ENCODE measurements at regions not wholly inside any gene's neighbourhood (a gene's known extent, or its start where the extent isn't known, plus 50 kb on each side); places are given as distances from the start of the nearest gene placed in this dataset.
"Not testable (repeated sequence)": the region's sequence is repeated elsewhere in the genome, so short reads cannot be mapped to it uniquely, and the experiment has no call there.

DNA sequence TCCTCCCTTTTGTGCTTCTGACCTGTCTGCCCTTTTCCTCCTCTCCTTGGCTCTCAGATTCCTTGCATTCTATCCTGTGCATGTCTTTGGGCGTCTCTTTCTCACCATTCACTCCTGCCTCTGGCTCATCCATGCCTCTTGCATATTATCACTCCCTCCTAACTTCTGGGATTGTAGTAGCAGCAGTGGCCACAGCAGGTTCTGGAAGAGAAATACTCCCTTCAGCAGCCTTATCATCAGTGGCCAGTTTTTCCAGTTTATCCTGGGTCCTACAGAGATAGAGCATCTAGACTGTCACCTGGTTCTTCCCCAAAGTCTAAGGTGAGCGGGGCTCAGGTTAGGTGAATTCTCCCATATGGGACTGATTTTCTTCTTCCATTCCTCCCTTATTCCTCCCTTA lies 354.0 kb upstream of the CCL2 start:
- DNase-seq (ENCODE audit: low spot score) = no peak
- intact Hi-C loops (cut with DNase I) = no loop called here

DNA sequence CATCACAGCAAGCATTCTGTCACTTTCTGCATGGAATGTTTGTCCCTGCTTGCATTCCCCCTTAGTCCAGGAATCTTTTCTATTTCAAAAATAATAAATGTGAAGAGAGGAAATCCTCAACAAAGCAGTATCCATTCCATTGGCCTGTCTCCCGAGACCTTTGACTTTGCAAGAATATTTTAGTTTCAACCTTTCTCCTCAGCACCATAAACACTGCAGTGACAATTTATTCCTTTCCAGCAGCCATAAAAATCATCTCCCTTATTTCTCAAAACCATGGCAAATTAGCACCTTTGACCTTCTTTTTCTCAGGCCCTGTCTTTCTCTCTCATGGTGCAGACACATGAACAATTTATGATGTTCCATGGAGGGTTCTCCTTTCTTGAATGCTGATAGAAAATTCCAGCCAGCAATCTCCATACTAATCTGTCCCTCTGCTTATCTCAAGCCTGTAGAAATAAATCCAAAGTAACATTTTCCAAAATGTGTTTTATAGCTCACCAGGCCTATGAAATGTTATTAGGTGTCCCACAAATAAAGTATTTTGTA lies 352.1 kb upstream of the CCL2 start:
- intact Hi-C loops (cut with DNase I) = no loop called here
- no peak for DNase-seq (ENCODE audit: low spot score)

DNA sequence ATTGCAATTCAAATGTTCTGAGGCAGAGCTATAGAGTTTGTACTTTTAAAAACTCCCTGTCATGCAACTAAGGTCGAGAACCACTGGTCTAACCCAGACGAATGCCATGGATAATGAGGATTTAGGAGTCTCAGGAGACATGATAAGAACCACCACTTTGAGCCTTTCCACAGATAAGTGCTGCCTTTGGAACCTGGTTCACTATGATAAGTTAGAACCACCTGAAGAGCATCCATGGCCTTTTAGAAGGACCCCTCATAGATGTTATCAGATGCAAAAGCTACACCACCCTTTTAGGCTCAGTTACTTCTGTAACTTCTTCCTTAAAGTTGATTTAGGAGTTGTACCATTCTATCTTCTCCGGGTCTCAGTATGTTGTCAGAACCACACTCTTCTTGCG lies 350.6 kb upstream of the CCL2 start:
- no peak for DNase-seq (ENCODE audit: low spot score)
- intact Hi-C loops (cut with DNase I) = no loop called here

DNA sequence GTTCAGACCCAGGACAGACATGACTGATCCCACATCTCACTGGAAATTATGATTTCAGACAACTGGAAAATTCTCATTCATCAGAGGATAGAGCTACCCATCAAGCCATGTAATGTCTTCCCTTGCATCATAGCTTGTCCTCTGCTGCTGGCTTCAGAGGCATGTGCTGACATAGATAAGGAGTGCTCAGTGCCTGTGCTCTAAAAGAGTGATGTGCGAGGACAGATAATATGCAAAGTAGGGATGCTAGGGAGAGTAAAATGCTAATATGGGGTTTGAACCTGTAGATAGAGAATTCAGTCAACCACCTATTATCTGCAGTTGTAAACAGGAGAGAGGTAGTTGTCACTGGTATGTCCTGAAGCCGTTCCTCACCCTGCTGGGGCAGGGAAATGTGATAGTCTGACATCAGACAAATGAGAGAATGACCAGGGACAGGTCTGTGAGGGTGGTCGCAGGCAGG lies 349.7 kb upstream of the CCL2 start:
- intact Hi-C loops (cut with DNase I) = no loop called here

DNA sequence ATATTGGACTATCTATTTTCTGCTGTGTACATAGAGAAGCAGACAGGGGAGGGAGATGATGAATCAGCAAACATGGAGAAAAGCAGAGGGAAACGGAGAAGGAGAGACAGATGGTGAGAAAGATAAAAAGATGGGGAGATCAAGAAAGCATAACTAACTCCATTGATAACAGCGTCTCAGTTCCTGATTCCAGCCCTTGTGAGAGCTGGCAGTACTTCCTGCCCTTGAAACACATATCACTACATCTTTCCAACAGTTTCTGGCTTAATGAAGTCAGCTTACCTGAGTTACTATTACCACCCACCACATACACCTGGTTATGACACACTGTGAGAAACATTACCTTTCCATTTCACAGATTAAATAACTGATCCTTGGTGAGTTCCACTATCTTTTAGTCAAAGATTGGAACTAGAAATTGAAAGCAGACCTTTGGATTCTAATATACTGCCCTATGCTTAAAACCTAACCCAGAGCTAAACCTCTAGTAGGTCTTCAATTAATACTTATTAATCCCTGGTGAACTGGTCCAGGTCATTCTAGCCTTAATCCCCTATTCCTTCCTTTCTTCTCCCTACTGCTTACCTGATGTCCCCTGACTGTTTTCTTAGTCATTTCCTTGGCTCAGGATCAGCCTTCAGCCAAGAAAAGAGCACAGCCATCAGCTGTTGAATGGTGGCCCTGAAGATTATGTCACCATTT lies 346.6 kb upstream of the CCL2 start:
- intact Hi-C loops (cut with DNase I) = no loop called here
- DNase-seq (ENCODE audit: low spot score) = no peak

More for the DNA sequence above, 349.7 kb upstream of the CCL2 start:
- DNase-seq (ENCODE audit: low spot score) = no peak

DNA sequence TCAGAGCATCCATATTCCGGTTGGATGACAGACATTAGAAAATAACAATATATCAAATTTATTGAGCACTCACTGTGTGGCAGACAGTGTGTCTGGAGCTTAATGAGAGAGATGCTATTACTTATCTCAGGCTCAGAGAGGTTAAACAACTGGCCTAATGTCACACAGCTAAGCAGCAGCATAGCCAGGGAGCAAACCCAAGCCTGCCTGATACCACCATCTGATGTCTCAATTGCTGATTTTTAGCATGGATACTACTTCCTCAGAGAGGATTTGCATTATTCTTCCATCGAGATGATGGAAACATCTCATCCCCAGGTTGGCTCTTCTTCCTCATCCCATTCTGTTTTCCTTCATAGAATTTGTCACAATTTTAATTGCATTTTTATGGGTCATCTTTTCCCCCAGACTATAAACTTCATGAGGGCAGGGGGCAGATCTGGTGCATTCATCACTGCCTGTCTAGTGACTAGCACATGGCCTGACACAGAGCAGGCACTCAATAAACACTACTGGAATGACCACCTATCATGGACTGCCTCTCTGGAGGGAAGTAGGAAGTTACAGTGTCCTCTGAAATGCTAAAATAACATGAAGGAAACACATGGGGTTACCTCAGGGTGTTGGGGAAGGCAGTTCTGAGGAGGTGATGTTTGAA lies 344.8 kb upstream of the CCL2 start:
- DNase-seq (ENCODE audit: low spot score) = no peak
- intact Hi-C loops (cut with DNase I) = no loop called here

DNA sequence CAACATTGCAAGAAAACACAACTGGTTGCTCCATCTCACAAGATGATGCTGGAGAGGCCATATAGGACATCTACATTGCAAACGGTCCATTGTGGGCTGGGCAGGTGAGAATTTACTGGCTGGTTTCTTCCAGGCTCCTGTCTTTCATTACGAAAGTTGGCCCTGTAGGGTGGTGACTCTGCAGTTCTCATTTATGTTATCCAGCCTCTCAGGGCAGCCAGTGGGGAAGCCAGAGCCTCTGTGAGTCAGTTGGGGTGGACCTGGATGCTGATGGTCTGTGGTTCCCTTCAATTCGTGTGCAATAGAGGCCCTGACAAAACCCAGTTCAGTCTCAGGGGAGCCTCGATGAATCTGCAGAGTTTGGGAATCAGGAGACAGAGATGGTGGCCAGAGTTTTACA lies 341.0 kb upstream of the CCL2 start:
- intact Hi-C loops (cut with DNase I) = no loop called here
- DNase-seq (ENCODE audit: low spot score) = no peak

DNA sequence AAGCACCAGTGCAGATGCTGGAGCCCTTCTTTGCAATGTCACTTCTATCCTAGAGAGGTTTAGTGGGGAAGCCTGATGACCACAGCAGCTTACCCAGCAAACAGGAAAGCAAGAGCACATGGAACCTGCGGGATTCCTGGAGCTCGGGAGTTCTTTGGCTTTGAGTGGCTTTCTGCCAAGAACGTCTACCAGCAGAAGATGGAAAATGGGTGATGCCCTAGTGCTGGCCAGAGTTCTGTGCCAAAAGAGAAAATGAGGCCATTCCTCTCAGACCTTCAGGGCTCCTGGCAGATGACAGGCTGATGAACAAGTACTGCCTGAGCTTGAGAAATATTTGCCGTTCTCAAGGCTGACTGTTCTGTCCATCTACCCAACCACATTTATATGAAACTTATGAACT lies 332.1 kb upstream of the CCL2 start:
- no peak for DNase-seq (ENCODE audit: low spot score)
- intact Hi-C loops (cut with DNase I) = no loop called here

DNA sequence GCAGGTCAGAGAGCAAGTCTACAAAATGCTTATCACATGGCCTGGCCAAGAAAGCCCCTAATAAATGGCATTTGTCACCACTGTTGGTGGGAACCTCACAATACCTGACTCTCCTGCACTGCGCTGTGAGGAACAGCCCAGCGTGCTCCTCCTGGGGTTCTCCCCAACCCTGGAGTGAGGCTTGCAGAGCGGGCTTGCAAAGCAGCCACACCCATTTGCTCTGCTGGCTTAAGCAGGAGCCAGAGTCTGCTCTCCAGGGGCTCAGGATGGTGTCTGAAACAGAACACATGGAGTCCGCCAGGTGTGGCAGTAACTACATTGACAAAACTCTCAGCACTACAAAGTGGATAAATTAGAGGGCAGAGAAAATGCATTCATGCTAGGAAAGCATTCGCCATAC lies 331.0 kb upstream of the CCL2 start:
- intact Hi-C loops (cut with DNase I) = no loop called here
- DNase-seq (ENCODE audit: low spot score) = no peak

DNA sequence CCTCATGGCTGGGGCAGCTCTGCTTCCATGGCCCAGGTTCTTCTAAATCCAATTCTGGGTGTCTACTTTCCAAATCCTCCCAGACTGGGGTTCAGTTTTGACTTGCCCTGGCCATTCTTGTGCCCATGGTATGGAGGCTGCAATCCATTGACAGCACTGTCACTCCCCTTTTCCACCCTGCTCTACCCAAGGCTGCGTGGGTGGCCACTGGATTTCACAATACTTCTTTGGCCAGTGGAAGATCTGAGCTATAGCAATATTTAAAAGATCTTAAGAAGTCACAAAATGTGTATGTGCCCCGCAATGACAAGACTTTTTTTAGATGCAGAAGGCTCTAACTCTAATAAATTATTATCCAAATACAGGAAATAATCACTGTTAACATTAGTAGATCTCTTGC lies 329.4 kb upstream of the CCL2 start:
- intact Hi-C loops (cut with DNase I) = loop anchor here (5.0 kb wide), 2 partner anchors 222 to 237 kb away; no protein-coding TSS in a partner anchor

DNA sequence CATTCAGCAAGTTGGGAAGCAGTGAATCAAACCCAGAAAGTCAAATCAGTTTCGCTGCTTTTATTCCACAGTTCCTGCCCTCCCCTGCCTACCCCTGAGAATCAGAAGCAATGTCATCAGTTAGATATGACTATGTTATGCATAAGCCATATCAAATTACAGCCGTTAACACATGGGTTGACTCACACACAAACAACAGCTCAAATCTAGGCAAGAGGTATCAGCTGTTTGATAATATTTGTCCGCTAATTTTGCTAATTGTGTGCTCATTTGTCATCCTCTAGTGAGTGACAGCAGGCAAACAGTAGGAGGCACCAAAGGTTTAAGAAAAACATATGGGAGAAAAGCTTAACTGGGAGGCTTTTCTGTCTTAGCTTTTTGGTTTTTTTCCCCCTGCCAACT lies 327.4 kb upstream of the CCL2 start:
- DNase-seq (ENCODE audit: low spot score) = no peak
- intact Hi-C loops (cut with DNase I) = loop anchor here (5.0 kb wide), 2 partner anchors 220 to 235 kb away; no protein-coding TSS in a partner anchor

More for the DNA sequence above, 329.4 kb upstream of the CCL2 start:
- no peak for DNase-seq (ENCODE audit: low spot score)

DNA sequence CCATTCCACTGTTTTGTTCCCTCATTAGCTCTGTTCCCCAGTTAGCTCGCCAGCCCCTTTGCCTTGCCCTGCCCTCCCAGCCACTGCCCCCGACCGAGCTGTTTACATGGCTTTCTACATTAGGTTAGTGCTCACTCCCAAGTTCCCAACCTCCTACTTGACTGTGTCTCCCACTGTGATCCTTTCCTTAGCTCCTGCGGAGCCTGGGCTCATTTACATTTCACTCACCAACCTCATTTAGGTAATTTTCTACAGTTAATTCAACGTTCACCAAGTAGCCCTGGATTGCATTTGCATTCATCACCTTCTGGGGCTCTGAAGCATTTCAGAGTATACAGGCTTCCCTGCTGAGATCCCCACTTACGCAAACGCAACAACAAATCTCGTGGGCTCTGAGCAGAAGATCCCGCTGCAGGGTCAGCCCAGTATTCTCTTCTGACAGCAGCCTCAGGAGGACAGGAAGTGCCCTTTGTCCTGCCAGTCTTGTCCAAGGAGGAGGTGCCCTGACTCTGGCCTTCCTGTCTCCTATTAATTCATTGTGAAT lies 325.8 kb upstream of the CCL2 start:
- intact Hi-C loops (cut with DNase I) = loop anchor here (5.0 kb wide), 2 partner anchors 218 to 233 kb away; no protein-coding TSS in a partner anchor
- no peak for DNase-seq (ENCODE audit: low spot score)

DNA sequence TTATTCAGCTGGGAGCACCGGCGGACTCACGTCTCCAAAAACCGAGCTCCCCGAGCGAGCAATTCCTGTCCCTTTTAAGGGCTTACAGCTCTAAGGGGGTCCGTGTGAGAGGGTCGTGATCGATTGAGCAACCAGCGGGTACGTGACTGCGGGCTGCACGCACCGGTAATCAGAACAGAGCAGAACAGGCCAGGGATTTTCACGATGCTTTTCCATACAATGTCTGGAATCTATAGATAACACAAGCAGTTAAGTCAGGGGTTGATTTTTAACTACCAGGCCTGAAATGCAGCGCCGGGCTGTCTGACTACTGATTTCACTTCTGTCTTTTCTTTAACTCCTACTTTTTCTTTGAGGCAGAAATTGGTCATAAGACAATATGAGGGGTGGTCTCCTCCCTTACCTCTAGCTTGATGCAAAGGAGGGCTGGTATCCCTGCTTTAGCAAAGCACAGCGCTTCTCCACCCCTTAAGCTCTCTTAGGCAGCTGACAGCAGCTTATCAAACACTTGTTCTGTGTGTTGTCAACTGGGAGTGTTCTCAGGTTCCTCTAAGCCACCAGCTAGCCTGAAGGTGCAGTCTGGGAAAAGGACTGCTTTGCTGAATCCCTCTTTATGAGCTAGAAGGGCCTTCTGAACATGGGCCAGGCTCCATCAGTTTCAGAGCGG lies 323.8 kb upstream of the CCL2 start:
- intact Hi-C loops (cut with DNase I); DNase-seq (ENCODE audit: low spot score): not testable (repeated sequence)

DNA sequence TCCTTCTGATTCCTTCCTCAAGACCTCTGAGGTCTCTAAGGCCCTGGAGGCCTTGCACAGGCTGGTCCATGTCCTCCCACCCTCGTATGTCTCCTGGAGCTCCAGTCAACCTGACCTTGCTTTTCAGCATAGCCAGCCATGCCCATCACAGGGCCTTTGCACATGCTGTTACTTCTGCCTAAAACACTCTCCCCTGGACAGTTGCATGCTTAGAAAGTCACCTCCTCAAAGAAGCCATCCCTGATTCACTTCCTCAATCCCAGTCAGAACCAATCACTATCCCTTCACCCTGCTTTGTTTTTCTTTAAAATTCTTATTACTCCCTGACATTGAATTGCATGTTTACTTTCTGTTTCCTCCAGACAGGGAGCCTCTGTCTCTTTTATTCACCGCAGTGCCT lies 322.1 kb upstream of the CCL2 start:
- intact Hi-C loops (cut with DNase I) = no loop called here

DNA sequence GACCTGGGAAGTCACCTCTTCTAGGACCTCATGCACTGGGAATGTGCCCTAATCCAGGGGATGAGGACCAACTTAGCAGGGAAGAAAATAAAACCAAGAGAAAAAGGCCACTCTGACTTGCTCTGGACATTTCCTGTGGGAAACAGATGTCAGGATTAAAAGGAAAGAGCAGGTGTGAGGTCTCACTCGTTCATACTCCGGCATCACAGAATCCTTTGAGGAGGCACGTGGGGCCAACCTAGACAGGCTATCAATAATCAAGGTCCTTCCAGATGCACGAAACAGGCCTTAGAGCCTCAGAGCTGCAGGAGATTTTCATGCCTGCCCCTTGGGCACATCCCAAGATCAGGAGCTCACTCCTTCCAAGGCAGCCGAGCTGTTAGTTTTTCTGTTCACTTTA lies 321.5 kb upstream of the CCL2 start:
- no peak for DNase-seq (ENCODE audit: low spot score)
- intact Hi-C loops (cut with DNase I) = no loop called here

More for the DNA sequence above, 322.1 kb upstream of the CCL2 start:
- no peak for DNase-seq (ENCODE audit: low spot score)

DNA sequence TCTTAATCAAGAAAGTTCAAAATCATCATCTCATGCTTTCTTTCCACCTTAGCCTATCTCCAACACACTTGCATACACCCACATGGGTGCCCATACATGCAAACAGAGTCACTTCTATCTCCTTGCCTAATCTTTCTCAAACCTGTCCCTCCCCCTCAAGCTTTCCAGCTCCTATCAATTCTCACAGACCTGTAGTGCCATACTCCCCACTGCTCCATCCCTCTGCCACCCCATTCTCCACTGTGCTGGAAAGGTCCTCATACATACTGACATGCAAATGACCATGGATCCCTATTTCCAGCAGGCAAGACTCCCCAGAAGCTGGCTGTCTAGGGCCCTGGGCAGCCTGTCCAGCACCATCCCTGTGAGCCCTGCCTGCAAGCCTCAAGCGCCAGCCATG lies 320.4 kb upstream of the CCL2 start:
- no peak for DNase-seq (ENCODE audit: low spot score)
- intact Hi-C loops (cut with DNase I) = no loop called here

DNA sequence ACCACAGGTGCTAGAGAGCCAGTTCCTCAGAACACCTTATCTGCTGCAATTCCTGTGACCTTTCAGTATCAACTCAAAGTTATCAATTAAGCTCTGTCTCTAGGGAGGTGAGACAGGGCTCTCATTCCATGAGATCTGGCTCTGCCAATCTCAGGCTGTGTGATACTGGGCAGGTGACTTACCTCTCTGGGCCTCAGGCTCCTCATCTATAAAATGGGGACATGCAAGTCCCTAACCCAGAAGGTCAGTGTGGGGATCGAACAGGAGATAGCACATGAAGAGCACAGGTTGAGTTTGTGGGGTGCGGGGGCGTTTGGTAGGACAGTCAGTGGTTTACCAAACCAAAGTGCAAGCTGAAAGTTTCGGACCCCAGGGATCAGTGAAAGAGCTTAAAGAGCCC lies 319.3 kb upstream of the CCL2 start:
- intact Hi-C loops (cut with DNase I) = no loop called here

DNA sequence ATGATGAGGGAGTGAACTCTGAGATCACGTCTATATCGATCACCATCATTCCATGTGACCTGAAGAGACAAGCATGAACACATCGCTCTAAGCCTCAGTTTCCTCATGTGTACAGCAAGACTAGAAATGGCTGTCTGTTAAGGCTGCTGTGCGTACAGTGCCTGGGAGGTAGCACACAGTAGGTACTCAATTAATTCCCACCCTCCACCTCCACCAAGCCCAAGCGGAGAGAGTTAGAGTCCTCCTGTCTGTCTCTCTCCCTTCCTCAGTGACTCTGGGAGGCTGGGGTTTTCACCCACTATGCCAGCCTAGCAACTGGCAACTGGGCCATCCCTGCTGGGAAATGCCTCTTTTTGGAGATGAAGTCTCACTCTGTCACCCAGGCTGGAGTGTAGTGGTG lies 318.3 kb upstream of the CCL2 start:
- intact Hi-C loops (cut with DNase I) = no loop called here

More for the DNA sequence above, 319.3 kb upstream of the CCL2 start:
- no peak for DNase-seq (ENCODE audit: low spot score)

DNA sequence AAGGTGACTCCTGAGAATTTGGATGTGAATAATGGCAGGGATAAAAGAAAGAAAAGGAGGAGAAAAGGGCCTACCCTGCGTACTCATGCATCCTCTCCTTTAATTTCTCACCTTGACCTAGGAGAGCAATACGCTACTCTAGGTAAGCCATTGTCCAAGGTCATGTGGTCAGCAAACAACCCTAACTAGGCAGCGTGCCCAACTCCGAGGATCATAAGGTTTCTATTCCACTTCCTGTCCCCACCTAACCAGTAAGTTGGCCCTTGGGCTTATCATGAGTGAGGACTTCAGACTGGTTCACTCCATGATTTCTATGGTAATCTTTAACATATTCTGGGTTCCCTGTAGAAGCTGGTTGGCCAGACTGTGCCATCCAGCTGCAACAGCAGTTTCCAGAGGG lies 315.1 kb upstream of the CCL2 start:
- no peak for DNase-seq (ENCODE audit: low spot score)
- intact Hi-C loops (cut with DNase I) = no loop called here

More for the DNA sequence above, 318.3 kb upstream of the CCL2 start:
- DNase-seq (ENCODE audit: low spot score) = no peak

DNA sequence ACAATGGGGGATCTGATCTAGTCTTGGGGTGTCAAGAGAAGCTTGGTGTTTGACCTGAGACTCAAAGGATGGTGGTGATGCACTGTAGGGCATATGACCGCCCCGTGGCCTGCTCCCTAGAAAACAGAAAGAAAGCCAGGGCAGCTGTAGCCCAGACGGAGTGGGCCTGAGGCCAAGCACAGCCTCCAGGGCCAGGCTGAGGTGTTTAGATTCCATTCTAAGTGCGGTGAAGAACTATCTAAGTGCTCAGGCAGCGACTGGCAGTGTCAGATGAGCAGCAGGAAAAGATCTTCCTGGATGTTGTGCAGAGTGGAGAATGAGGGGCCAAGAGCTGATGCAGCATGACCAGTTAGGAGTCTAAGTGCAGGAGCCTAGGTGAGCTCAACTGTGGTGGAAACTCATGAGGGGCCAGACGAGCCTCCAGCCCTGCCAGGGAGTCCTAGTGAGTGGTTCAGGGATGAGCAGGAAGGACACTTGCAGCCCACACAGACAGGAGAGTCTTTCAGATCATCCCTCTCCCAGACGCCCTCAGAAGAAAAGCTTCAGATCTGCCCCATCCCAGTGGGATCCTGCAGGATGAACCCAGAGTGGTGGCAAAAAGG lies 314.2 kb upstream of the CCL2 start:
- no peak for DNase-seq (ENCODE audit: low spot score)
- intact Hi-C loops (cut with DNase I) = no loop called here
